GM12878 (cell line): ENCODE measurements at regions not wholly inside any gene's neighbourhood (a gene's known extent, or its start where the extent isn't known, plus 50 kb on each side); places are given as distances from the start of the nearest gene placed in this dataset.
A peak's percentile ranks its signal among the peaks of the same experiment; 100 is the strongest.

Experiments used
- ATAC-seq: fragments of 200-7000 bp; cut with Tn5 transposase; 3 replicates; pipeline ENCODE4 v1.9.1; 2020; ENCODE audit warnings: mild to moderate bottlenecking, moderate library complexity
- BruUV-seq: library from RNA; stranded (reverse); fragments of 400-500 nt; replicated peaks from 2 replicates; lab custom pipeline; 2021; lab: Mats Ljungman, UMichigan
- CTCF ChIA-PET: fragments of 300-600 bp; sonication (Branson Sonifier 250); formaldehyde crosslinking; extraction: SDS; loops from one replicate; lab custom pipeline; 2021; ENCODE audit warnings: inconsistent platforms; lab: Yijun Ruan, JAX
- POLR2A ChIA-PET: fragments of 350-600 bp; formaldehyde crosslinking; extraction: SDS; loops from one replicate; lab custom pipeline; 2021; ENCODE audit warnings: inconsistent platforms; lab: Charles Lee
- RAD21 ChIA-PET: fragments of 300-600 bp; sonication (Branson Sonifier 250); formaldehyde crosslinking; loops from one replicate; lab custom pipeline; 2023; ENCODE audit warnings: antibody characterized with exemption; ENCODE audit not compliant: unreplicated experiment; lab: Charles Lee
- SMC1A ChIA-PET: fragments of 300-600 bp; sonication (Branson Sonifier 250); formaldehyde crosslinking; loops from one replicate; lab custom pipeline; 2023; ENCODE audit not compliant: unreplicated experiment, uncharacterized antibody; lab: Charles Lee
- DNase-seq: peaks from one replicate; pipeline ENCODE4 v3.0.0-alpha.2; 2011; ENCODE audit warnings: low read depth, low spot score
- FAIRE-seq: peaks from 3 replicates; lab custom pipeline; 2011; peaks lifted over from hg19 to GRCh38; lab: Jason Lieb, UNC
- H2AFZ ChIP-seq: 2 replicates; pipeline ENCODE4 v1.6.0; 2011; ENCODE audit warnings: low read depth, low read length, control low read depth; ENCODE audit not compliant: control insufficient read depth
- H3K27ac ChIP-seq: 2 replicates; pipeline ENCODE4 v1.5.1; 2011; ENCODE audit warnings: control low read depth; ENCODE audit not compliant: control insufficient read depth, insufficient read depth
- H3K27me3 ChIP-seq, 2 experiments: replicated peaks in 1 of 2; 2 replicates each; pipeline versions ENCODE4 v1.6.0 to v1.6.1; 2011; ENCODE audit warnings: low read length in 1 of 2; ENCODE audit not compliant: control insufficient read depth in 2 of 2, insufficient read depth in 2 of 2
- H3K36me3 ChIP-seq, 2 experiments: 2 replicates each; pipeline ENCODE4 v1.5.1; 2011; ENCODE audit warnings: low read length in 1 of 2; ENCODE audit not compliant: control insufficient read depth in 2 of 2, insufficient read depth in 2 of 2
- H3K4me1 ChIP-seq: 2 replicates; pipeline ENCODE4 v1.6.1; 2011; ENCODE audit warnings: mild to moderate bottlenecking, low read length, moderate library complexity, mixed read lengths; ENCODE audit not compliant: control insufficient read depth, insufficient read depth
- H3K4me2 ChIP-seq: 2 replicates; pipeline ENCODE4 v1.6.0; 2011; ENCODE audit warnings: control low read depth; ENCODE audit not compliant: control insufficient read depth, insufficient read depth
- H3K4me3 ChIP-seq: fragments of 200-600 bp; sonication (generic); 2 replicates; pipeline ENCODE4 v1.5.1; 2016
- H3K79me2 ChIP-seq: 2 replicates; pipeline ENCODE4 v1.6.0; 2011; ENCODE audit warnings: low read length; ENCODE audit not compliant: control insufficient read depth, insufficient read depth
- H3K9ac ChIP-seq: 2 replicates; pipeline ENCODE4 v1.8.0; 2011; ENCODE audit warnings: low read length, control low read depth, mixed read lengths; ENCODE audit not compliant: control insufficient read depth, insufficient read depth
- H3K9me3 ChIP-seq: replicated peaks from 3 replicates; pipeline ENCODE4 v1.5.1; 2011; ENCODE audit warnings: mild to moderate bottlenecking, low read length; ENCODE audit not compliant: control insufficient read depth, insufficient read depth
- H4K20me1 ChIP-seq: 2 replicates; pipeline ENCODE4 v1.6.0; 2011; ENCODE audit not compliant: control insufficient read depth, insufficient read depth
- BHLHE40 ChIP-seq, 2 experiments: fragments of 450-650 bp in 1 of 2; IDR thresholded peaks; 2 replicates each; pipeline ENCODE4 v1.6.1; 2011 to 2017; ENCODE audit warnings: low read depth in 2 of 2, borderline replicate concordance in 1 of 2, improper control_type of control experiment in 1 of 2, low read length in 1 of 2, mild to moderate bottlenecking in 1 of 2
- CEBPZ ChIP-seq: fragments of 150-350 bp; IDR thresholded peaks from 2 replicates; pipeline ENCODE4 v1.6.1; 2016; ENCODE audit warnings: low read depth, low read length
- CHD1 ChIP-seq: IDR thresholded peaks from 2 replicates; pipeline ENCODE4 v1.6.1; 2012; ENCODE audit warnings: low read depth, low read length, improper control_type of control experiment
- CTCF ChIP-seq, 3 experiments: IDR thresholded peaks in 2 of 3; conservative IDR thresholded peaks in 1 of 3; 2 replicates each; pipeline ENCODE4 v1.5.1; 2011; ENCODE audit warnings: low read depth in 3 of 3, low read length in 3 of 3, mild to moderate bottlenecking in 3 of 3, control low read depth in 2 of 3, moderate library complexity in 2 of 3, inconsistent platforms in 1 of 3, mixed read lengths in 1 of 3; ENCODE audit not compliant: control insufficient read depth in 2 of 3, insufficient read depth in 1 of 3; ENCODE audit errors: extremely low read depth in 1 of 3
- FOXM1 ChIP-seq: IDR thresholded peaks from 2 replicates; pipeline ENCODE4 v1.6.1; 2012; ENCODE audit warnings: low read depth, mild to moderate bottlenecking, inconsistent platforms, low read length, moderate library complexity
- GABPA ChIP-seq: IDR thresholded peaks from 2 replicates; pipeline ENCODE4 v1.6.1; 2014; ENCODE audit warnings: antibody characterized with exemption, low read depth, mild to moderate bottlenecking, inconsistent platforms
- HDAC6 ChIP-seq: fragments of 200-600 bp; sonication (generic); IDR thresholded peaks from one replicate; pipeline ENCODE4 v1.8.0; 2017; ENCODE audit warnings: antibody characterized with exemption; ENCODE audit not compliant: unreplicated experiment
- NR2C2 ChIP-seq: IDR thresholded peaks from 2 replicates; pipeline ENCODE4 v1.6.1; 2011; ENCODE audit warnings: borderline replicate concordance, low read depth; ENCODE audit not compliant: control insufficient read depth, insufficient read length
- SREBF2 ChIP-seq: IDR thresholded peaks from 2 replicates; pipeline ENCODE4 v1.6.1; 2012; ENCODE audit warnings: mild to moderate bottlenecking, low read length
- TBL1XR1 ChIP-seq: IDR thresholded peaks from 2 replicates; pipeline ENCODE4 v1.6.1; 2012; ENCODE audit warnings: low read depth, low read length, improper control_type of control experiment
- ZNF274 ChIP-seq: IDR thresholded peaks from one replicate; pipeline ENCODE4 v1.8.0; 2011; ENCODE audit not compliant: insufficient read length, insufficient read depth
- WGBS: methylation state at CpG from one replicate; pipeline ENCODE4 v1.1.6; 2016; ENCODE audit warnings: low lambda C conversion rate; ENCODE audit not compliant: insufficient replicate concordance, insufficient coverage; ENCODE audit errors: missing lambda C conversion rate; 5-methylcytosine and 5-hydroxymethylcytosine counted together
- in situ Hi-C: fragments of 300-500 bp; cut with MboI; formaldehyde crosslinking; loops from 9 replicates; pipeline ENCODE4 v1.14.3; 2018; ENCODE audit warnings: mixed read lengths
- intact Hi-C: fragments of 100-400 bp; cut with micrococcal nuclease; formaldehyde crosslinking; loops from one replicate; pipeline ENCODE4 v1.14.2; 2022; ENCODE audit not compliant: unreplicated experiment

GRCh38 chr22:22789233-22789921, 98.2 kb upstream of the IGLL5 start:
- no peak overlapping the region for H3K9ac ChIP-seq
- in situ Hi-C loops (loop anchor here (10.0 kb wide), 1 partner anchor 335 kb away; no protein-coding TSS in a partner anchor), intact Hi-C loops (loop anchor here (2.0 to 5.0 kb wide), 2 partner anchors 43 to 168 kb away; no protein-coding TSS in a partner anchor)
- no peak overlapping the region for H2AFZ ChIP-seq
- no peak overlapping the region for H3K27ac ChIP-seq
- SMC1A ChIA-PET = interaction anchor here (1.0 to 4.3 kb wide), 8 partner anchors 18 to 167 kb away, joined by 3 to 48 read pairs (median 4); no protein-coding TSS in a partner anchor
- no peaks in the 10 kb centered on the region for H4K20me1 ChIP-seq
- H3K4me2 ChIP-seq = no peak overlapping the region
- TF ChIP-seq CHD1 = no peak
- TF ChIP-seq GABPA = no peak
- no peak for TF ChIP-seq TBL1XR1
- TF ChIP-seq ZNF274 = no peak
- TF ChIP-seq CTCF (IDR thresholded peaks at IDR 0.05 in 2 of 3, conservative IDR thresholded peaks at IDR 0.05 in 1 of 3; ENCODE audit: control insufficient read depth in 2 of 3, extremely low read depth in 1 of 3, insufficient read depth in 1 of 3, low read depth in 3 of 3, low read length in 3 of 3) = no peak
- TF ChIP-seq FOXM1 = no peak
- no peak for TF ChIP-seq CEBPZ
- no peak for TF ChIP-seq BHLHE40 (IDR thresholded peaks at IDR 0.05; ENCODE audit: borderline replicate concordance in 1 of 2, low read depth in 2 of 2, low read length in 1 of 2)
- TF ChIP-seq HDAC6 = no peak
- no peak for TF ChIP-seq SREBF2
- TF ChIP-seq NR2C2 = no peak
- DNase-seq = no peak
- peak; percentile 29; the same call in 1 of the 3 replicates for ATAC-seq
- no peaks in the 10 kb centered on the region for H3K27me3 ChIP-seq
- no peak for FAIRE-seq
- RAD21 ChIA-PET = interaction anchor here (1.3 to 4.3 kb wide), 6 partner anchors 13 to 168 kb away, joined by 3 to 59 read pairs (median 6); no protein-coding TSS in a partner anchor
- BruUV-seq = no TSS peak
- H3K36me3 ChIP-seq = no peaks in the 10 kb centered on the region
- H3K9me3 ChIP-seq = no peaks in the 10 kb centered on the region
- H3K4me1 ChIP-seq = no peaks in the 10 kb centered on the region
- 27% methylated on average over 2 of the region's 2 CpGs for WGBS
- H3K79me2 ChIP-seq = no peaks in the 10 kb centered on the region
- POLR2A ChIA-PET = no interaction called here
- CTCF ChIA-PET = interaction anchor here (1.1 to 5.9 kb wide), 15 partner anchors 10 to 339 kb away, joined by 3 to 115 read pairs (median 4); no protein-coding TSS in a partner anchor
- no peak overlapping the region for H3K4me3 ChIP-seq
